HG03378 (cell line): ENCODE measurements at regions not wholly inside any gene's neighbourhood (a gene's known extent, or its start where the extent isn't known, plus 50 kb on each side); places are given as distances from the start of the nearest gene placed in this dataset.
"Not testable (repeated sequence)": the region's sequence is repeated elsewhere in the genome, so short reads cannot be mapped to it uniquely, and the experiment has no call there.

Source experiments
- ATAC-seq: cut with Tn5 transposase; IDR thresholded peaks from one replicate; pipeline ENCODE4 v1.9.1; 2021; ENCODE audit warnings: mild to moderate bottlenecking, moderate library complexity; ENCODE audit not compliant: unreplicated experiment

- no peak for ATAC-seq
These were observed 557.3 kb upstream of the SALL3 start for GRCh38 chr18:78422336-78422735.

DNA sequence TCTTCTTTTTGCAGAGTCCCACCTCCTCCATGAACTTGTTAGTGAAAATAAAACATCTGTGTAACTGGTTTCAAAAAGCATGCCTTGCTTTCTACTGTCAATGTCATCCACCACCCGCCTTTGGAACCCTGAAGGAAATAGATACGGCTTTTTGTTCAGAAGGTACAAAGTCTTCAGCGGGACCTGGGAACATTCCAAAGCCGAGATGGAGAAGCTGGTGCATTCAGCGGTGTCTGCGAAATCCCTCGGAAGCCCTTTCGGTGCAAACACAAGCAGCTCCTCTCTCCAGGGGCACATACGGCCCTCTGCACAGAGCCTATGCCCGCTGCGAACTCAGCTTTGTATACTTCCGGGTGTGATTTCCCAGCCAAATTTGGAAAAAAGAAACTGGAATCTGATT, 555.8 kb upstream of the SALL3 start:
- no peak for ATAC-seq

DNA sequence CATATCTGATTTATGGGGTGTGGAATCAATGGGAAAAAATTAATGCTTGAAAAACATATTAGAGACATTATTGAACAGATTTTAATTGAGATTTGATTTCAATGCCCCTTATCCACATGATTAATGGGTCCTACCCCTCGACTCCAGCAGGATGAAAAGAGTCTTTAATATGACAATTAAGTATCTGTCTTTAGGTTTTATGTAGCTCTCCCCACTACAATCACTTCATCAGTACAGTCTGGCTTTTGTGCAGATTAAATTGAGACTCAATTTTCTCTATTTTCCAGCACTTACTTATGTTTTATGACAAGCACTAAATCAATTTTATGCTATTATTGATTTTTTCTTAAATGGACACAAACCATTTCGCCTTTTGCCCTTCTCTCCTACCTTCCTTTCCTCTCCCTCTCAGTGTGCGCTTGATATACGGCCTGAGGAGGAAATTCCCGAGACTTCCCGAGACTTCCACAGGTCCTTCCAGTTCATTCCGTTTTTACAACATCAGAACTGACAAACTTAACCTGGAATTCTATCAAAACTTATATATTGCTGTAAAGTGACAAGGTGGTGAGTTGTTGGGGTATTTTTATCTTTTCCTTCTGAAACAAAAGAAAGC, 555.1 kb upstream of the SALL3 start:
- ATAC-seq = no peak

- no peak for ATAC-seq
These were observed 554.6 kb upstream of the SALL3 start for GRCh38 chr18:78425019-78425412.

DNA sequence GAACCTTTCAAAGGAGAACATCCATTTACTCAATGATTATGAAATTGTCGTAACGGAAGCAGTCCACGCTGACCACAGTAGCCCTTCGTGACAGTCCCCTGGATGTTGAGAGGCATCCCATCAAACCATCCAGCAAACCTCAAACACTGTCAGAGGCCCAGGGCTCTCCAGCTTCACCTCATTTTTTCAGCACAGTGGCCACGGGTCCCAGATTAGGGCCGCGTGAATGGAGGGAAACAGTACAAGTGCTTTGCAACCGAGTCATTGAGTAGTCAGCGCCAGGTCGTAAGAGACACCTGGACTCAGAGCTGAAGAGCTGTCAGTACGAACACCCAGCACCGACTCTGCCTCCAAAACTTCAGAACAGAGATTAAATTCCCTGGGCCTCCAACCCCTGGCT, 552.5 kb upstream of the SALL3 start:
- ATAC-seq = no peak

DNA sequence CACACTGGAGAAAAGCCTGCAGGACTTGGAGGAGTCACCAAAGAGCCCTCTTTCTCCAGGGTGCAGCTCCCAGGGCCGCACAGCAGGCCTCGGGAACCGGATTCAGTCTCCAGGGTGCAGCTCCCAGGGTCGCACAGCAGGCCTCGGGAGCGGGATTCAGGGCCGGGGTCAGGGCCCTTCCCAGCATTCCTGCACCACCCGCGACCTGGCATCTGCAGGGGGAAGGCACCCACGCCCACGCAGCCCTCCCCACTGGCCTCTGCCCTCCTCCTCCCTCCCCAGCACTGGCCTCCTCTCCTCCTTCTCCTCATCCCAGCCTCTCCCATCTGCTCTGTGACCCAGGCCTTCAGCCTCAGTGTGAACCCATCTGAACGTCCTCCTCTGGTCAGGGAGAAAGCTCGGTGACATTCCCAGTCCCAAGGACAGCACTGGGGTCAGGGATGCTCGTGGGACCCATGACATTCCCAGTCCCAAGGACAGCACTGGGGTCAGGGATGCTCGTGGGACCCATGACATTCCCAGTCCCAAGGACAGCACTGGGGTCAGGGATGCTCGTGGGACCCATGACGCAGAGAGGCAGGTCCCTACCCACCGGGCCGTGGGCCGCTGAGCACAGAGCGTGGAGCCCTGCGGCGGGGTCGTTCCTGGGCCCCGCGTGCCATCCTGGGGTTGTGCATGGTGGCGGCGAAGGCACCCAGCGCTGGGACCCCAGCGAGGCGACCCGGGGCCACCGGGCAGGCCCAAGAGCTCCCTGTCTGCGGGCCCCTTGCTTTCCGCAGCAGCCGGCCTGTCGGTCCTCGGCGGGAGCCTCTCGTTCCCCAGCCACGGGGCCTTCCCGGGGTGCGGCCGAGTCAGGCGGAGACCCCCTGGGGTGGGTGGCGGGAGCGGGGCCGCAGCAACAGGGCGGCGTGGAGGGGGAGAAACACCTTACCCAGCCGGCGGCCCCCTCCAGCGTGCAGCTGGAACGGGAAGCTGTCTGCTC, 550.2 kb upstream of the SALL3 start:
- ATAC-seq = no peak

DNA sequence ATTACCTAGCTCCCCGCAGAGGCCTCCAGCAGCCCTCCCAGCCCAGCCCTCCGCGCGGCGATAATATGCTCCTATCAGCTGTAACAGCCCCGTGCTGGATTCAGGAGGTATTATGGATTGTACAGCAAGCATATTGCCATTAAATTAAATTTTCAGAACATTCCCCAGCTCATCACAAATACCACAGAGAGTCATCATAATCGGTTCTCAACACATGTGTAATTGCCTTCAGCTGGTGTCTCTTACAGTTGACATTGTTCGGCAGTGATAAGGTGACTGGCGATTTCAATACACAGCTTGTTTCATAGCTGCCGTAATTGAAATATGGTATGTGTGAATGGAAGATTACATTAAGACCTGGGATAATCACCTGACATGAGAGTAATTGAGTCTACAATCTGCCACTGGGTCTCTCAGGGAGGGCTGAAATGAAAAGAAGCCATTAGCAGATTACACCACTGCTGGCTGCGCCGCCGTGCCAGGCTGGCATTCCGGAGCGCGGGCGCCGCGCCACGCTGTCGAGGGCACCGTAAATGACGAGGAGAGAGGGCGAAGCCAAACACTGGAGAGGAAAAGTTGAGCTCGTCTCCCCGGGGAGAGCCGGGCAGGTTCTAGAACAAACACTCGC, 549.4 kb upstream of the SALL3 start:
- no peak for ATAC-seq

GRCh38 chr18:78431606-78432005, 548.0 kb upstream of the SALL3 start:
- no peak for ATAC-seq

DNA sequence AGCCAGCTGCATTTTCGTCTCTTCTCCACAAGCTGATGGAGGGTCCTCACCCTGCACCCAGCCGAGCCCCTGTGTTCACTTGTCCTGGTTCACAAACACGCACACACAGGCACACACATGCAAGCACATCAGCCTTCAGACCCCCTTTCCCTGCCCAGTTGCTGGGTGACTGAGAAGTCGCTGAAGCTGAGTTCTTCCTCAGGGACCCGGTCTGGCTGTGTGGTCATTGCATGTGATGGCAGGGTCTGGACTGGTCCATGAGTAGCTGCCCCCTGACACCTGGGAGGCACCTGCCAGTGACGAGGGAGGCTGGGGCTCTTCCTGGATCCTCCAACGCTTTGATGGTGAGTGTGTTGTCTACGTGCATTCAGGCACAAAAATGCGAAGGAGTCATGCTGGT, 546.1 kb upstream of the SALL3 start:
- no peak for ATAC-seq

- no peak for ATAC-seq
These were observed 543.5 kb upstream of the SALL3 start for GRCh38 chr18:78436110-78436509.

GRCh38 chr18:78438235-78438634, 541.4 kb upstream of the SALL3 start:
- ATAC-seq = not testable (repeated sequence)

- no peak for ATAC-seq
These were observed 533.7 kb upstream of the SALL3 start for GRCh38 chr18:78445880-78446279.

DNA sequence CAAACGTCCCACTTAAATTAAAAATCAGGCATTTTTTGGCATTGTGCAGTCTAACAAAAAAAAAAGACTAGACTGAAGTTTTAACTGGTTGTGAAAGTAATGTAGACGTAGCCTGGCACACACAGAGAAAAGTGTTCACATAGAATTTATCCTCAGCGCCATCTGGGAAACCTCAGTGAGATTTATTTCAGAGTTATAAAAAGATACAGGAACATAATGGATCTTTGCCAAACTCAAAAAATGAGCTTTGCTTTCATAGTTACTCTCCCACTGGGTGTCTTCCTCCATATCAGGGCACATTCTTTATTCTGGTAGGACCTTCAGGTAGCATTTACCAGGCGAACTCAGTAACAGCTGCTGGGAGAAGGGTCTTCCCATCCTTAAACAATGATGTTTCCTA, 532.4 kb upstream of the SALL3 start:
- ATAC-seq = no peak

- no peak for ATAC-seq
These were observed 531.5 kb upstream of the SALL3 start for GRCh38 chr18:78448106-78448505.

- ATAC-seq = no peak
These were observed 531.0 kb upstream of the SALL3 start for GRCh38 chr18:78448591-78448990.

DNA sequence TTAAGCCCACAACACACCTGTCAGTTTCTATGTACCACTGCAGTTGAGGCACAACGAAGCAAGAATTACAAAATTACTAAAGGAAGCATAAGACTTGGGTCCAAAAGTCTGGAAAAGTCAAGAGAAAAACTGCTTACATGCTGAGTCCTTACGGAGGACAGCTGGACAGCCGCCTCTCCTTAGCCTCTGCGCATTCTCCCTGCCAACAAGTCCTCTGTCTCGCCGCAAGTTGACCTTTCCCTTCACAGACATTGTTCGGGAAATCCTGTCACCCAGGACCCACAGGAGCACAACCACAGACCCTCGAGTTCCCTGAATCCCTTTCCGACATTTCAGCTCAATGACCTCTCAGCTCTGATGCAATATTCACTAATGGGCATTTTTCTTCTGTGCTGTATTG, 525.4 kb upstream of the SALL3 start:
- ATAC-seq = no peak

GRCh38 chr18:78455386-78455785, 524.2 kb upstream of the SALL3 start:
- no peak for ATAC-seq

GRCh38 chr18:78457011-78457410, 522.6 kb upstream of the SALL3 start:
- ATAC-seq = no peak

DNA sequence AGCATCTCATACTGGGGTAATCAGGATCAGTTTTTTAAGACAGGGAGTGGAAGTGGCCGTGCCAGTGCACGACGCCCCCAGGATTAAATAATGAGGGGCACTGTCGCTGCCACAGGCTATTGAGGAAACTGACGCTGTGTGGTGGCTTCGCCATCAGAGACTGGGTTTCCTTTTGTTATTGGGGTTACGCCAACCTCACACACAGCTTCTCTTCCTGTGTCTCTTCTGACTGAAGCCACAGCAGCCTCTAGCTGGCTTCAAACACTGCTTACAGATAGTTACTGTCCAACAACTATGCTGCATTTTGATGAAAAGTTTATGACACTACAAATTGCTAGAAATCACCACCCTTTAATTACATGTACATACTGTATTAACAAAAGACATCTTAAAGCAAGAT, 521.9 kb upstream of the SALL3 start:
- no peak for ATAC-seq

DNA sequence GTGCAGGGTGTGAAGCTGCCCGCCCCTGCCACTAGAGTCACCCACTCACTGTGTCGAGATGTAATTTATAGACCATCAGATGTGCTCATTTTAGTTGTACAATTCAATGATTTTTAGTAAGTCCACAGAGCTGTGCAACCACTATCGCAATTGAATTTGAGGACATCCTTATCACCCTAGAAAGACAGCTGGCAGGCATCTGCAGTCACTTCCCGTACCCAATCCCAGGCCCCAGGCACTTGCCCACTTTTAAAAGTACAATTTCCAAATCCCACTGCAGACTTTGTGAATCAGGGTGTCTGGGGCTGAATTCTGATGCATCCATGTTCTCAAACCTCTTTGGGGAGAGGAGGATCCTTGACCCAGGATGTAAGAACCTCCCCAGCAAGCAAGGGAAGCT, 521.3 kb upstream of the SALL3 start:
- no peak for ATAC-seq

- no peak for ATAC-seq
These were observed 520.0 kb upstream of the SALL3 start for GRCh38 chr18:78459668-78460067.

- no peak for ATAC-seq
These were observed 519.1 kb upstream of the SALL3 start for GRCh38 chr18:78460558-78460957.
